ENCODE measurements at regions not wholly inside any gene's neighbourhood (a gene's known extent, or its start where the extent isn't known, plus 50 kb on each side); places are given as distances from the start of the nearest gene placed in this dataset.

DNA sequence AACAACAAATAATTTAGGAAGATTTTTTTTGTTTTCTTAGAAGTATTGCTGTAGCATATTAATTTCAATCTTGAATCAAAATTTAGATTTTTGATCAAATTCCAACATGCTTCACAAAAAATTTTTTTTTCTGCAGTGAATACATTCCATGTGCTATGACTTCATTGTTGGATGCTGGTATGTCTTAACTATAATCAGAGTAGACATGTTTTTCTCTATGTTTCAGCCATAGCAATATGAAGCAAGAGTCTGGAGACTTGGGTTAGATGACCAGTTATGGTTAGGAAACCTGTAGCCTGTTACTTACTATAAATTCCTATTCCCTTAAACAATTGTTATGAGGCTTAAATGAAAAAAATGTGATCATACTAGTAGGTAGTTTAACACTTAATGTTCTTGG, 176.1 kb upstream of the CHL1 start:
- TF ChIP-seq, protein P1, sequence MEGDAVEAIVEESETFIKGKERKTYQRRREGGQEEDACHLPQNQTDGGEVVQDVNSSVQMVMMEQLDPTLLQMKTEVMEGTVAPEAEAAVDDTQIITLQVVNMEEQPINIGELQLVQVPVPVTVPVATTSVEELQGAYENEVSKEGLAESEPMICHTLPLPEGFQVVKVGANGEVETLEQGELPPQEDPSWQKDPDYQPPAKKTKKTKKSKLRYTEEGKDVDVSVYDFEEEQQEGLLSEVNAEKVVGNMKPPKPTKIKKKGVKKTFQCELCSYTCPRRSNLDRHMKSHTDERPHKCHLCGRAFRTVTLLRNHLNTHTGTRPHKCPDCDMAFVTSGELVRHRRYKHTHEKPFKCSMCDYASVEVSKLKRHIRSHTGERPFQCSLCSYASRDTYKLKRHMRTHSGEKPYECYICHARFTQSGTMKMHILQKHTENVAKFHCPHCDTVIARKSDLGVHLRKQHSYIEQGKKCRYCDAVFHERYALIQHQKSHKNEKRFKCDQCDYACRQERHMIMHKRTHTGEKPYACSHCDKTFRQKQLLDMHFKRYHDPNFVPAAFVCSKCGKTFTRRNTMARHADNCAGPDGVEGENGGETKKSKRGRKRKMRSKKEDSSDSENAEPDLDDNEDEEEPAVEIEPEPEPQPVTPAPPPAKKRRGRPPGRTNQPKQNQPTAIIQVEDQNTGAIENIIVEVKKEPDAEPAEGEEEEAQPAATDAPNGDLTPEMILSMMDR (IDR thresholded peaks at IDR 0.05): no peak
- no peak for TF ChIP-seq POLR2A (IDR thresholded peaks at IDR 0.05)
